GM18502 (cell line): ENCODE measurements at regions not wholly inside any gene's neighbourhood (a gene's known extent, or its start where the extent isn't known, plus 50 kb on each side); places are given as distances from the start of the nearest gene placed in this dataset.

Experiments
- ATAC-seq: cut with Tn5 transposase; IDR thresholded peaks from one replicate; pipeline ENCODE4 v1.9.1; 2021; ENCODE audit warnings: mild to moderate bottlenecking; ENCODE audit not compliant: unreplicated experiment, poor library complexity

- ATAC-seq, result peak; percentile 91
Measured at GRCh38 chr12:63276537-63277365, 125.8 kb upstream of the AVPR1A start.

GRCh38 chr12:63266988-63267387 lies 116.0 kb upstream of the AVPR1A start:
- no peak for ATAC-seq

- no peak for ATAC-seq
Measured at GRCh38 chr12:63264629-63265028, 113.6 kb upstream of the AVPR1A start.

GRCh38 chr12:63250486-63250885 lies 99.5 kb upstream of the AVPR1A start:
- no peak for ATAC-seq

GRCh38 chr12:63238892-63239291 lies 87.9 kb upstream of the AVPR1A start:
- no peak for ATAC-seq

GRCh38 chr12:63232896-63233295 lies 81.9 kb upstream of the AVPR1A start:
- ATAC-seq, result no peak

GRCh38 chr12:63228853-63229252 lies 77.9 kb upstream of the AVPR1A start:
- no peak for ATAC-seq

- ATAC-seq, result no peak
Measured at GRCh38 chr12:63226792-63227463, 75.9 kb upstream of the AVPR1A start.

GRCh38 chr12:63224396-63224795 lies 73.4 kb upstream of the AVPR1A start:
- ATAC-seq, result no peak

GRCh38 chr12:63223128-63223527 lies 72.1 kb upstream of the AVPR1A start:
- no peak for ATAC-seq

GRCh38 chr12:63222582-63222981 lies 71.6 kb upstream of the AVPR1A start:
- no peak for ATAC-seq

- ATAC-seq, result no peak
Measured at GRCh38 chr12:63220921-63221320, 69.9 kb upstream of the AVPR1A start.

- ATAC-seq, result no peak
Measured at GRCh38 chr12:63212316-63212715, 61.3 kb upstream of the AVPR1A start.

- no peak for ATAC-seq
Measured at GRCh38 chr12:63208956-63209355, 58.0 kb upstream of the AVPR1A start.

- ATAC-seq, result no peak
Measured at GRCh38 chr12:63206909-63207308, 55.9 kb upstream of the AVPR1A start.

GRCh38 chr12:63206494-63206893 lies 55.5 kb upstream of the AVPR1A start:
- no peak for ATAC-seq
